ENCODE measurements at regions not wholly inside any gene's neighbourhood (a gene's known extent, or its start where the extent isn't known, plus 50 kb on each side); places are given as distances from the start of the nearest gene placed in this dataset.

- TF ChIP-seq CTCF (conservative IDR thresholded peaks at IDR 0.05; ENCODE audit: low read length), result no peak
- no peak for TF ChIP-seq EZH2phosphoT487 (IDR thresholded peaks at IDR 0.05; ENCODE audit: borderline replicate concordance)
These were observed 123.2 kb upstream of the DNAJC10 start for GRCh38 chr2:182592691-182593393.
